ENCODE measurements at regions not wholly inside any gene's neighbourhood (a gene's known extent, or its start where the extent isn't known, plus 50 kb on each side); places are given as distances from the start of the nearest gene placed in this dataset.

GRCh38 chr11:13105237-13105844, 96.2 kb downstream of the RASSF10 start (continued):
- TF ChIP-seq NEUROD1 (IDR thresholded peaks at IDR 0.05; ENCODE audit: borderline replicate concordance, low read depth, low read length, partially characterized antibody) (peak; percentile 83), TAF7 (tag; IDR thresholded peaks at IDR 0.05) (no peak), RNF2 (IDR thresholded peaks at IDR 0.05) (peak; percentile 75), ARID1B (IDR thresholded peaks at IDR 0.05) (peak; percentile 99), GTF2E2 (tag; IDR thresholded peaks at IDR 0.05) (peak; percentile 39; the same call in 1 of the 2 replicates), CBFA2T2 (conservative IDR thresholded peaks at IDR 0.05) (peak; percentile 94), GMEB1 (CRISPR knock-in tag; IDR thresholded peaks at IDR 0.05) (no peak), ESRRB (CRISPR knock-in tag; IDR thresholded peaks at IDR 0.05; ENCODE audit: borderline replicate concordance) (no peak), ZNF561 (CRISPR knock-in tag; conservative IDR thresholded peaks at IDR 0.05) (no peak), ATF7 (IDR thresholded peaks at IDR 0.05) (peak; percentile 83), ZBTB11 (CRISPR knock-in tag; IDR thresholded peaks at IDR 0.05) (peak in 1 of 3 experiments; percentile 91; a peak in 2 of 6 replicates), CBFA2T3 (IDR thresholded peaks at IDR 0.05) (peak; percentile 98), ZNF644 (tag; IDR thresholded peaks at IDR 0.05; ENCODE audit: low read depth) (peak; percentile 68)
- TF ChIP-seq, protein P1, sequence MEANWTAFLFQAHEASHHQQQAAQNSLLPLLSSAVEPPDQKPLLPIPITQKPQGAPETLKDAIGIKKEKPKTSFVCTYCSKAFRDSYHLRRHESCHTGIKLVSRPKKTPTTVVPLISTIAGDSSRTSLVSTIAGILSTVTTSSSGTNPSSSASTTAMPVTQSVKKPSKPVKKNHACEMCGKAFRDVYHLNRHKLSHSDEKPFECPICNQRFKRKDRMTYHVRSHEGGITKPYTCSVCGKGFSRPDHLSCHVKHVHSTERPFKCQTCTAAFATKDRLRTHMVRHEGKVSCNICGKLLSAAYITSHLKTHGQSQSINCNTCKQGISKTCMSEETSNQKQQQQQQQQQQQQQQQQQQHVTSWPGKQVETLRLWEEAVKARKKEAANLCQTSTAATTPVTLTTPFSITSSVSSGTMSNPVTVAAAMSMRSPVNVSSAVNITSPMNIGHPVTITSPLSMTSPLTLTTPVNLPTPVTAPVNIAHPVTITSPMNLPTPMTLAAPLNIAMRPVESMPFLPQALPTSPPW (CRISPR knock-in tag; IDR thresholded peaks at IDR 0.05) = peak; percentile 85
- TF ChIP-seq, protein P2, sequence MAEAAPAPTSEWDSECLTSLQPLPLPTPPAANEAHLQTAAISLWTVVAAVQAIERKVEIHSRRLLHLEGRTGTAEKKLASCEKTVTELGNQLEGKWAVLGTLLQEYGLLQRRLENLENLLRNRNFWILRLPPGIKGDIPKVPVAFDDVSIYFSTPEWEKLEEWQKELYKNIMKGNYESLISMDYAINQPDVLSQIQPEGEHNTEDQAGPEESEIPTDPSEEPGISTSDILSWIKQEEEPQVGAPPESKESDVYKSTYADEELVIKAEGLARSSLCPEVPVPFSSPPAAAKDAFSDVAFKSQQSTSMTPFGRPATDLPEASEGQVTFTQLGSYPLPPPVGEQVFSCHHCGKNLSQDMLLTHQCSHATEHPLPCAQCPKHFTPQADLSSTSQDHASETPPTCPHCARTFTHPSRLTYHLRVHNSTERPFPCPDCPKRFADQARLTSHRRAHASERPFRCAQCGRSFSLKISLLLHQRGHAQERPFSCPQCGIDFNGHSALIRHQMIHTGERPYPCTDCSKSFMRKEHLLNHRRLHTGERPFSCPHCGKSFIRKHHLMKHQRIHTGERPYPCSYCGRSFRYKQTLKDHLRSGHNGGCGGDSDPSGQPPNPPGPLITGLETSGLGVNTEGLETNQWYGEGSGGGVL (CRISPR knock-in tag; IDR thresholded peaks at IDR 0.05) = no peak
- TF ChIP-seq, protein P3, sequence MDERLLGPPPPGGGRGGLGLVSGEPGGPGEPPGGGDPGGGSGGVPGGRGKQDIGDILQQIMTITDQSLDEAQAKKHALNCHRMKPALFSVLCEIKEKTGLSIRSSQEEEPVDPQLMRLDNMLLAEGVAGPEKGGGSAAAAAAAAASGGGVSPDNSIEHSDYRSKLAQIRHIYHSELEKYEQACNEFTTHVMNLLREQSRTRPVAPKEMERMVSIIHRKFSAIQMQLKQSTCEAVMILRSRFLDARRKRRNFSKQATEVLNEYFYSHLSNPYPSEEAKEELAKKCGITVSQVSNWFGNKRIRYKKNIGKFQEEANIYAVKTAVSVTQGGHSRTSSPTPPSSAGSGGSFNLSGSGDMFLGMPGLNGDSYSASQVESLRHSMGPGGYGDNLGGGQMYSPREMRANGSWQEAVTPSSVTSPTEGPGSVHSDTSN (CRISPR knock-in tag; IDR thresholded peaks at IDR 0.05; ENCODE audit: low read depth) = no peak
- TF ChIP-seq, protein P3 (tag; conservative IDR thresholded peaks at IDR 0.05; ENCODE audit: low read depth) = peak; percentile 86
